Spleen (tissue), 11 donors: ENCODE measurements at regions not wholly inside any gene's neighbourhood (a gene's known extent, or its start where the extent isn't known, plus 50 kb on each side); places are given as distances from the start of the nearest gene placed in this dataset.

Experiments
- DNase-seq: peaks from one replicate; pipeline ENCODE4 v3.0.0-alpha.2; 2020
- H3K27ac ChIP-seq, 8 donors: fragments of 200-600 bp; sonication (generic) in 7 of 8; 1 replicate in 4 of 8; 2 replicates in 4 of 8; pipeline versions ENCODE4 v1.5.0 to v1.8.0; 2016 to 2021; ENCODE audit warnings: inconsistent platforms in 4 of 8, mild to moderate bottlenecking in 4 of 8, moderate library complexity in 1 of 8
- H3K27me3 ChIP-seq, 7 donors: fragments of 200-600 bp; sonication (generic) in 6 of 7; replicated peaks in 1 of 7; 1 replicate in 4 of 7; 2 replicates in 3 of 7; pipeline versions ENCODE4 v1.5.0 to v1.8.0; 2016 to 2021; ENCODE audit warnings: inconsistent platforms in 3 of 7, mild to moderate bottlenecking in 1 of 7
- H3K36me3 ChIP-seq, 6 donors: fragments of 200-600 bp; sonication (generic) in 5 of 6; 1 replicate in 4 of 6; 2 replicates in 2 of 6; pipeline versions ENCODE4 v1.5.0 to v1.8.0; 2016 to 2021; ENCODE audit warnings: inconsistent platforms in 2 of 6
- H3K4me1 ChIP-seq, 6 donors: fragments of 200-600 bp; sonication (generic) in 5 of 6; 1 replicate in 3 of 6; 2 replicates in 3 of 6; pipeline versions ENCODE4 v1.5.0 to v1.8.0; 2016 to 2021; ENCODE audit warnings: inconsistent platforms in 3 of 6
- H3K4me3 ChIP-seq, 8 donors: fragments of 200-600 bp; sonication (generic) in 7 of 8; 1 replicate in 4 of 8; 2 replicates in 4 of 8; pipeline versions ENCODE4 v1.5.0 to v1.8.0; 2016 to 2021; ENCODE audit warnings: inconsistent platforms in 4 of 8, mild to moderate bottlenecking in 4 of 8, moderate library complexity in 2 of 8
- H3K9me3 ChIP-seq, 8 donors: fragments of 200-600 bp; sonication (generic) in 7 of 8; 1 replicate in 4 of 8; 2 replicates in 4 of 8; pipeline versions ENCODE4 v1.5.0 to v1.8.0; 2016 to 2021; ENCODE audit warnings: inconsistent platforms in 4 of 8
- POLR2A ChIP-seq, 3 donors: fragments of 450-650 bp; IDR thresholded peaks; one replicate each; pipeline ENCODE4 v1.5.1; 2017; ENCODE audit warnings: antibody characterized with exemption in 3 of 3, mild to moderate bottlenecking in 1 of 3
- POLR2AphosphoS5 ChIP-seq, 3 donors: sonication (generic); formaldehyde crosslinking; IDR thresholded peaks; one replicate each; pipeline ENCODE4 v1.5.1; 2017; ENCODE audit warnings: antibody characterized with exemption in 3 of 3
- WGBS, 5 donors: extraction: QIAGEN DNeasy Blood & Tissue Kit in 3 of 5; methylation state at CpG; one replicate each; pipeline versions ENCODE4 v1.1.5 to v1.1.7; 2013 to 2018; 5-methylcytosine and 5-hydroxymethylcytosine counted together
- intact Hi-C: fragments of 100-400 bp; cut with DNase I; formaldehyde crosslinking; loops from one replicate; pipeline ENCODE4 v1.15.0; 2023; ENCODE audit warnings: low total_unique reads
- TF ChIP-seq, protein P1 (sequence below), 11 experiments: fragments of 200-600 bp in 7 of 11; fragments of 450-650 bp in 4 of 11; sonication (generic) in 4 of 11; IDR thresholded peaks in 8 of 11; conservative IDR thresholded peaks in 3 of 11; 1 replicate in 7 of 11; 2 replicates in 4 of 11; pipeline versions ENCODE4 v1.4.0 to v1.8.0; 2016 to 2021; ENCODE audit warnings: antibody characterized with exemption in 11 of 11, inconsistent platforms in 4 of 11, mild to moderate bottlenecking in 1 of 11
- donor health status: healthy with polysubstance abuse.
- donor health status: DM: no; HTN: no; CAD: no; lungs with moderate emphysema.
- donor health status: DM: no; HTN: no; CAD: no.
- donor health status: Bipolar disorder and iron deficiency.
- donor health status: healthy.
- donor health status: DM: no; HTN: no; CAD: no.
- donor health status: DM: yes; HTN: yes; CAD: no.

DNA sequence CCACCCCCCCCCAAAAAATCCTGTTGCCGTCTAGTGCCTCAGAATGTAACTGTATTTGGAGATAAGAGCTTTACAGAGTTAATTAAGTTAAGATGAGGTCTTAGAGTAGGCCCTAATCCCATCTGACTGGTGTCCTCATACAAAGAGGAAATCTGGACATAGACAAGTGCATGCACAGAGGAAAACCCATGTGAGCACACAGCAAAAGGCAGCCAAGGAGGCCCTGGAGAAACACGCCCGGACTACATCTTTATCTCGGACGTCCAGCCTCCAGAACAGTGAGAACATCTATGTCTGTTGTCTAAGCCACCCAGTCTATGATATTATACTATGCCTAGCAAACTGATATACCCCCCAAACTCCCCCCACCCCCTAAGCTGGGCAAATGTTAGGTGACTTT lies 193.8 kb downstream of the KATNAL1 start:
- TF ChIP-seq, protein P1, sequence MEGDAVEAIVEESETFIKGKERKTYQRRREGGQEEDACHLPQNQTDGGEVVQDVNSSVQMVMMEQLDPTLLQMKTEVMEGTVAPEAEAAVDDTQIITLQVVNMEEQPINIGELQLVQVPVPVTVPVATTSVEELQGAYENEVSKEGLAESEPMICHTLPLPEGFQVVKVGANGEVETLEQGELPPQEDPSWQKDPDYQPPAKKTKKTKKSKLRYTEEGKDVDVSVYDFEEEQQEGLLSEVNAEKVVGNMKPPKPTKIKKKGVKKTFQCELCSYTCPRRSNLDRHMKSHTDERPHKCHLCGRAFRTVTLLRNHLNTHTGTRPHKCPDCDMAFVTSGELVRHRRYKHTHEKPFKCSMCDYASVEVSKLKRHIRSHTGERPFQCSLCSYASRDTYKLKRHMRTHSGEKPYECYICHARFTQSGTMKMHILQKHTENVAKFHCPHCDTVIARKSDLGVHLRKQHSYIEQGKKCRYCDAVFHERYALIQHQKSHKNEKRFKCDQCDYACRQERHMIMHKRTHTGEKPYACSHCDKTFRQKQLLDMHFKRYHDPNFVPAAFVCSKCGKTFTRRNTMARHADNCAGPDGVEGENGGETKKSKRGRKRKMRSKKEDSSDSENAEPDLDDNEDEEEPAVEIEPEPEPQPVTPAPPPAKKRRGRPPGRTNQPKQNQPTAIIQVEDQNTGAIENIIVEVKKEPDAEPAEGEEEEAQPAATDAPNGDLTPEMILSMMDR (IDR thresholded peaks at IDR 0.05 in 8 of 11, conservative IDR thresholded peaks at IDR 0.05 in 3 of 11), result no peak
- TF ChIP-seq POLR2A (IDR thresholded peaks at IDR 0.05) (no peak), POLR2AphosphoS5 (IDR thresholded peaks at IDR 0.05) (no peak)
- no peaks in the 10 kb centered on the region for H3K36me3 ChIP-seq
- intact Hi-C loops, result loop anchor here (5.0 kb wide), 1 partner anchor 341 kb away; no protein-coding TSS in a partner anchor
- peaks cover 0 to 34% (median 28%) of the 10 kb centered on the region in 6 donors for H3K4me1 ChIP-seq
- no peak for DNase-seq
- no peak overlapping the region for H3K27ac ChIP-seq
- 81 to 90% (median 86%) methylated on average over 5 of the region's 5 CpGs for WGBS, 5 donors
- H3K27me3 ChIP-seq, result peaks cover 0 to 8% (median 0%) of the 10 kb centered on the region in 7 donors
- H3K4me3 ChIP-seq, result no peak overlapping the region
- H3K9me3 ChIP-seq, result no peaks in the 10 kb centered on the region

DNA sequence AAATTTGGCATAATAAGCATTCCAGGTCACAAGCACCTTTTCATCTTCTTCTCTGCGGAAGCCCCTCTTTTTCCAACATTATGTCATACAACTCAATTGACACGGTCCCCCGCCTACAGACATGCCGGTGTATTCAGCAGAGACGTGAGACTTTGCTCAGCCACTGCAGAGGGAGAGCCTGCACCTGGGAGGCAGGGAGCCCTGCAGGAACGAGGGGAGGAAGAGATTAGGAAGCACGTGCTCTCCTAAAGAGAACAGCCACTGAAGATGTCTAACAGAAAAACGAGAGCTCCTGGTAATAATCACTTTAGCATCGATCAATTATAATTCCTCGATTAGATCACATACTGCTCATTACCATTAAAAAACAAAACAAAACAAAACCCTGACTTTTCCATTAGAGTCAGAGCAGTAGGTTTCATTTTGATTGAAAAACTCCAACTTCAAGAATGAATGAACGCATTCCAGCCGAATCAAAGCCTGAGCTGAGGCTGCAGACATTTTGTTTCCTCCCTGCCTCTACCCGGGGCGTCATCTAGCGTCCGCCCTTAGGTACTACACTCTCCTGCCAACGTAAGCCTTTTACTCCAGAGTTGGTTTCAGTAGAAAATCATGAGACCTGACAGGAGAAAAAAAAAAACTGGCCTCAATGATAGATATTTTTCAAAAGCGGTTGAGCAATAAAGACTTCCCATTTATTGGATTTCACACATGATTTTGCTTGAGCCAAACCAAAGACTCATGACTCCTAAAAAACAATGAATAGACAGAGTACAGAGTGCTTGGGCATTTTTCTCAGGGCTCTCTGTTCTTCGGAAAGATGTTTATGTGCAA lies 194.5 kb downstream of the KATNAL1 start:
- H3K4me3 ChIP-seq, result peak overlapping the region in 3 of 8 donors; percentile 8 to 49 (median 16)
- intact Hi-C loops, result loop anchor here (5.0 kb wide), 1 partner anchor 341 kb away; no protein-coding TSS in a partner anchor
- 25 to 34% (median 27%) methylated on average over 19 of the region's 19 CpGs for WGBS, 5 donors
- no peaks in the 10 kb centered on the region for H3K9me3 ChIP-seq
- TF ChIP-seq, protein P1 (IDR thresholded peaks at IDR 0.05 in 8 of 11, conservative IDR thresholded peaks at IDR 0.05 in 3 of 11), result peak; percentile 83 to 97 (median 94)
- no peak for TF ChIP-seq POLR2A (IDR thresholded peaks at IDR 0.05)
- TF ChIP-seq POLR2AphosphoS5 (IDR thresholded peaks at IDR 0.05), result peak in 1 of 3 donors; percentile 29
- peaks cover 0 to 40% (median 28%) of the 10 kb centered on the region in 6 donors for H3K4me1 ChIP-seq
- H3K36me3 ChIP-seq, result no peaks in the 10 kb centered on the region
- peaks cover 0 to 6% (median 0%) of the 10 kb centered on the region in 7 donors for H3K27me3 ChIP-seq
- DNase-seq, result peak; percentile 89
- H3K27ac ChIP-seq, result no peak overlapping the region

DNA sequence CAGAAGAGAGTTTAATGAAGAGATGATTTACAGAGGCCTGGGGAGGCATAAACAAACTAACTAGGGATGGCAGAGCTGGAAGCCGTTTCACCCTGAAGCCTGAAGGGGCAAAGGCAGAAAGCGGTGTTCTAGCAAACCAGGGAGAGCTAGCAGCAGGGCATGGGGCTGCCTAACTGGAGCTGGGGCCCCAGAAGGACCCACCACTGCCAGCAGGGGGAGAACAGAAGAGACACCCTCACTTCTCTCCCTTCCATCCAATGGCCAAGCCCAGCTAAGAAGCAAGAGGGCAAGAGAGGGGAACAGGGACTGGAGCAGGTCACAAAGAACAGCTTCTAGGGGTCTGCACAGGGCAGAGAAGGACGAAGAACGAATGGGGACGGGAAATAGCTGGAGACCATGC lies 195.5 kb downstream of the KATNAL1 start:
- 78 to 91% (median 90%) methylated on average over 5 of the region's 5 CpGs for WGBS, 5 donors
- peaks cover 0 to 47% (median 28%) of the 10 kb centered on the region in 6 donors for H3K4me1 ChIP-seq
- no peak for DNase-seq
- no peaks in the 10 kb centered on the region for H3K36me3 ChIP-seq
- intact Hi-C loops, result loop anchor here (5.0 kb wide), 1 partner anchor 340 kb away; no protein-coding TSS in a partner anchor
- H3K9me3 ChIP-seq, result no peaks in the 10 kb centered on the region
- no peak for TF ChIP-seq POLR2AphosphoS5 (IDR thresholded peaks at IDR 0.05)
- TF ChIP-seq POLR2A (IDR thresholded peaks at IDR 0.05), result no peak
- TF ChIP-seq, protein P1 (IDR thresholded peaks at IDR 0.05 in 8 of 11, conservative IDR thresholded peaks at IDR 0.05 in 3 of 11), result no peak
- H3K27ac ChIP-seq, result no peak overlapping the region
- H3K27me3 ChIP-seq, result peaks cover 0 to 6% (median 0%) of the 10 kb centered on the region in 7 donors
- no peak overlapping the region for H3K4me3 ChIP-seq
